SKM-1 (cell line): ENCODE measurements at regions not wholly inside any gene's neighbourhood (a gene's known extent, or its start where the extent isn't known, plus 50 kb on each side); places are given as distances from the start of the nearest gene placed in this dataset.
A peak's percentile ranks its signal among the peaks of the same experiment; 100 is the strongest.
"Not testable (repeated sequence)": the region's sequence is repeated elsewhere in the genome, so short reads cannot be mapped to it uniquely, and the experiment has no call there.

Experiments used
- DNase-seq: peaks from one replicate; lab custom pipeline; 2025; ENCODE audit not compliant: unreplicated experiment; lab: John Stamatoyannopoulos, UW

DNA sequence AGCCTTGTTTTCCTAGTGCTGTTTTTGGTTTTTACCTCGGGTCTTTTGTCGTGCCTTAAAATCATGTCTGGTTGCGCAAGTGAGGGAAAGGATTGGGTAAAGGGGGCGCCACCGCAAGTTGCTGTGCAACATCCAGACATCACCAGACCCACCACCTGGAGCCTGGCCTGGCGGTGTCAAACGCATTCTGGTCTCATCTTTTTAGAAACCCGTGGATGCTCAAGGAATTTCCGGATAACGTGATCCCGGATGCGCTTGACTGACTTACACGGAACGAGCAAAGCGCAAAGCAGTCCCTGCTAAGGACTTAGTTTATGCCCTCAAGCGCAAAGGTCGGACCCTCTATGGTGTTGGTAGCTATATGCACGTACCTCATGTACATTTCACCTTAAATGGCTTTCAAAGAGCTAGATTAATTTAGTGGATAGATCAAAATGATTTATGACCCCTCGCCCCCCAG, 105.2 kb downstream of the OR2B2 start:
- DNase-seq, result peak; percentile 44

DNA sequence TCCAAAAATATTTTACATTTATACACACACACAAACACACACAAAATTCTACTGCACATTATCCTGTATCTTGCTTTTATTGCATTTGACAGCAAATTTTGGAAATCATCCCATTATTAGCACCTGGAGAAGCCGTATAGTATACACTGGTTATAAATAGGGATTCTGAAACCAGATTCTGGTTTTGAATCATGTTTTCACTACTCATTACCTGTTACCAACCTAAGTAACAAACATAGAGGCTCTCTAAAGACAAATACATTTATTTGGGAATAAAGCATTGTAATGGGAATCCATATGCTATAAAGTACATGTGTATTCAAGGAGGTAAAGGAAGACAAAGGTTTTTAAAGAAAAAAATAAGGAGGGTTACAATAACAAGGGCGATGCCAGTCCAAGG, 106.8 kb downstream of the OR2B2 start:
- DNase-seq, result no peak

DNA sequence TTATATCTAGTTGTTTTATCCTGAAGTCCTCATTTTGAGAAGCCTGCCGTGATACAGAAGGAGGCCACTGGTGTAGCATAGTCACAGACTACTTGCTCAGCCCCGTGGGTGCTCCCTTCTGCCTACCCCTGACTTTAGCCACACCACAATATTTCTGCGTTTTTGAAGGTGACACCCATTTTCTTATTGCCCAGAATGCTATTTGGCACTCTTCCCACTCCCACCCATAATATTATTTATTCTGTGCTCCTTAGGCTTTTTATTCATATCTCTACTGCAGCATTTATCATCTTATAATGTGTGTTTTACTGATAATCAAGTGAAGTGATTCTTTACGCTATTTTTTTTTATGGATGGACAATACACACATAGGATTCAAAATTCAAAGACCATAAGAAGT, 107.3 kb downstream of the OR2B2 start:
- no peak for DNase-seq

DNA sequence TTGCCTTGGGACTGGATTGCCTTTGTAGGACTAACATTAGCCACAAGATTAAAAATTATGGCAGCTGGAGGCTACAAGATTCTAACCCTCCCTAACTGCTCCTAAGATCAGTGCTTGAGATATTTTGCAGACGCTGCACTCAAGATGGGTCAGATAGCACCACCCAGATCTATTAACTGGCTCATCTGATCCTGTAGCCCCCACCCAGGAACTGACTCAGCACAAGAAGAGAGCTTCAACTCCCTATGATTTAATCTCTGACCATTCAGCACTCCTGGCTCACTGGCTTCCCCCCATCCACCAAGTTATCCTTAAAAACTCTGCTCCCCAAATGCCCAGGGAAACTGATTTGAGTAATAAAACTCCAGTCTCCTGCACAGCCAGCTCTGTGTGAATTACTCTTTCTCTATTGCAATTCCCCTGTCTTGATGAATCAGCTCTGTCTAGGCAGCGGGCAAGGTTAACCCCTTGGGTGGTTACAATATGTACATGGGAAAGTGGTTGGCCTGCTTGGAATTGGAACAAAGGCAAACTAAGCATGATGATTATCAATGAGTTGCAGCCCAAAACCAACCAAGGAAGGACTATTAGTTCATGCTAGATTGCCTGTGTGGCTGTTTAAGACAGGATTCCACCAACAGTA, 111.3 kb downstream of the OR2B2 start:
- no peak for DNase-seq

DNA sequence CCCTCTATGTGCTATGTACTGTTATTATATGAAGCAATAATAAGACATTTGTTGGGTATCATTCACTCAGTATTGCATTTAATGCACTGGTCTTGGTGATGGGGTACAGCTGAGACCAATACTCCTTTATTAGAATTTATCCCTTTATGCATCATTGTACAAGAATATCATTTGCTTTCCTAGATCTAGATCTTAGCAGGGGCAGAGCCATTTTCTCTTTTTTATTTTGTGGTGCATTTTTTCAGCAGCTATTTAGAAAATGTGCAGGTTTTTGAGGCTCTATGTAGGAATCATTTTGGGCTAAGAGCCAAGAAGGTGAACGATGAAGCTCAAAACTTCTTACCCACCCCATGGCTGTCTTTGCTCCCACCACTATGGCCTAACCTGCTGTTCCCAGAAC, 114.2 kb downstream of the OR2B2 start:
- no peak for DNase-seq

DNA sequence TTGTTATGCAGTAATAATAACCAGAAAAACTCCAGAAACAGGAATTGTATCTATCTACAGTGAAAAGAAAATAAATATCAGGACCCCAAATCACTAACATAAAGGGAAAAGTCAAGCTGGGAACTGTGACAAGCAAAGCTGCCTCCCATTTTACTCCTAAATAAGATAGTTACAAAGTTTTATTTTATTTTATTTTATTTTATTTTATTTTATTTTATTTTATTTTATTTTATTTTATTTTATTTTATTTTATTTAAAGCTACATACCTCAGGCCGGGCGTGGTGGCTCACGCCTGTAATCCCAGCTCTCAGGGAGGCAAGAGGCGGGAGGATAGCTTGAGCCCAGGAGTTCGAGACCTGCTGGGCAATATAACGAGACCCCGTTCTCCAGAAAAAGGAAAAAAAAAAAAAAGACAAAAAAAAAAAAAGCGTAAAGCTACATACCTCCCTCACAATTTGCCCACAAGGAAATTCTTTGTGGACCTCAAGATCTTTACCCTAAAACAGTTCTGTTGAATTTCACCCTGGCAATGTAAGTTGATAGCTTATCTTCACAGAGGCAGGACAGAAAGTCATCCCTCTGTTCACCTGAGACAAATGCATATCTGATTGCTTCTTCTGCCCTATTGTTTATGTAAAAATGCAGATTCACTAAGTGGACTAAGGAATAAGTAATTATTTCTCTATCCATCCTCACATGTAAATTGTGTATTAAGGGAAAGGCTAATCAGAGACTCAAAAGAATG, 115.3 kb downstream of the OR2B2 start:
- not testable (repeated sequence) for DNase-seq

DNA sequence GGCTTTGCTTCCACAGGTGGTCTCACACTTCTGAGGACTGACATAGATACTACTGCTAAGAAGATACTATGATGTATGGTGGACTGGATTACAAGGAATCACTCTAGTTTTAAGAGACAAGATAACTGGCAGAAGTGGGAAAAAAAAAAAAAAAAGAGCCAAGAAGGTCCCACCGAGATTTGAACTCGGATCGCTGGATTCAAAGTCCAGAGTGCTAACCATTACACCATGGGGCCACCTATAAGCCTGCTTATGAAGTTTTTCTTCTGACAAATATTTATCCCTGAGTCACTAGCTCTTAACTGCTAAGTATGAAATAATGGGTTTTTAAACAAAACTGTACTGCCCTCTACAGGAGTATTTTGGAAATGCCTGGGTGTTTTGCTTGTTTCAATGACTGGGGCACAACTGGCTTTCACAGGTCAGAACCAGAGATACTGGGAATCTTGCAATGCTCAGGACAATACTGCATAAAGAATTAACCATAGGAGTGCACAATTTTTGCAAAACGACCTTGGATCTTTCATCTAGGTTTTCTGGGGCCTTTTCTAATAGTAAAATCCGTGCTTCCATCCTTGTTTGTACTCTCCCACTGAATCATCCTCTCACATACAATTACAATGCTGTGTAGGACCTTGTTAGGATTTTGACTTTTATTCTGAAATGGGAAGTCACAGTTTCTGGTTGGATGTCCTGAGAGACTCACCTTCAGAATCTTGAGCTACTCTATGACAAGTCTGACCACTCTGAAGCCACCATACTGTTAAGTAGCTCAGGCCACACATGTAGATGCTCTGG, 116.3 kb downstream of the OR2B2 start:
- DNase-seq, result peak; percentile 76

DNA sequence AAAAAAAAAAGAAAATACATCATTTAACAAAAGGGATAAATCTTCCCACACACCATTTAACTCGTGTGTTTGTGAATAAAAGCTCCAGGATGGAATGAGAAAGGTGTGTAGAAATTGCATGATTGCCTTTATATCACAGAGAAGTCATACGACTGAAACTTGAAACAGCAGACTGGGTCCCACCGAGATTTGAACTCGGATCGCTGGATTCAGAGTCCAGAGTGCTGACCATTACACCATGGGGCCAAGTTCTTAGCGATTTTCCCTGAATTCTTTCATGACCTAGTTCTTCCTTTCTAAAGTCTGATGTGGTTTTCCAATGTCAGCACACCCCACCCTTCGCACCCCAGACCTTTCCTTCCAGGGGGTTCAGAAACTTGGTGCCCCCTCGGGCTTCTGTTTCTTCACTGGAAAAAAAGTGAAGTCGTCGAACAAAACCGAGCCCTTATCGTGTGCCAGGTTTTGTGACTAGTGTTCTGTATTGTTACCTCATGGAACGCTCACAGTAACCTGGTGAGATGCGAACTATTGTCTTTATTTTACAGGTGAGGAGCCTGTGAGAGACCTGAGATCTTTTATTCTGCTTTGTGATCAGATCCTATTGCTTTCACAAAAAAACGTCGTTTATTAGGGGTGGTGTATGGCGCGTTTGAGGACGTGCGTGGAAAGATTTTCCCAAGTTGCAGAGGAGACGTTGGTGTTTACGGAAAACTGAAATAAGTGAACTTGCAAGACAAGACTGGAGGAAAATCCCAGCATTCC, 120.8 kb downstream of the OR2B2 start:
- DNase-seq, result peak; percentile 64

DNA sequence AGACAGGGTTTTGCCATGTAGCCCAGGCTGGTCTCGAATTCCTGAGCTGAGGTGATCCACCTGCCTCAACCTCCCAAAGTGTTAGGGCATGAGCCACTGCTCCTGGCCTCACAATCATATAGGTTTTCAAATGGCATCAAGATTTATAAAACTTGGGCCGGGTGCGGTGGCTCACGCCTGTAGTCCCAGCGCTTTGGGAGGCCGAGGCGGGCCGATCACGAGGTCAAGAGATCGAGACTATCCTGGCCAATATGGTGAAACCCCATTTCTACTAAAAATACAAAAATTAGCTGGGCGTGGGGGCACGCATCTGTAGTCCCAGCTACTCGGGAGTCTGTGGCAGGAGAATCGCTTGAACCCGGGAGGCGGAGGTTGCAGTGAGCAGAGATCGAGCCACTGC, 123.8 kb downstream of the OR2B2 start:
- not testable (repeated sequence) for DNase-seq

DNA sequence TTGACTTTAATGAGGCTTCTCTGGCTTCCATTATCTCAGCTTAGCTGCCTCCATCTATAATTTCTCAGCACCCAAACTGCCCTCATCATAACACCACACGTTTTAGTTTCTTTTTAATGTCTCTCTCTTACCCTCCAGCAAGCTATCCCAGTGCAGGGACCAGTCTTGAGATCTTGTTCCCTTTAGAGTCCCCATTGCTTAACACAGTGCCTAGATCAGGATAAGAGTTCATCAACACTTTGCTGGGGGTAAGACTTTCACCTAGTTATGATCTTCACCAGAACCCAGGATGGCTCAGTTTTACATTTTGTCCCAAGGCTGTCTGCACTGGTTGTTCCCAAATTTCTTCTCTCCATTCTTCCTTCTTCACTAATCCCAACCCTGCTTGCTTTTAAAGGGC, 126.1 kb downstream of the OR2B2 start:
- DNase-seq, result no peak

DNA sequence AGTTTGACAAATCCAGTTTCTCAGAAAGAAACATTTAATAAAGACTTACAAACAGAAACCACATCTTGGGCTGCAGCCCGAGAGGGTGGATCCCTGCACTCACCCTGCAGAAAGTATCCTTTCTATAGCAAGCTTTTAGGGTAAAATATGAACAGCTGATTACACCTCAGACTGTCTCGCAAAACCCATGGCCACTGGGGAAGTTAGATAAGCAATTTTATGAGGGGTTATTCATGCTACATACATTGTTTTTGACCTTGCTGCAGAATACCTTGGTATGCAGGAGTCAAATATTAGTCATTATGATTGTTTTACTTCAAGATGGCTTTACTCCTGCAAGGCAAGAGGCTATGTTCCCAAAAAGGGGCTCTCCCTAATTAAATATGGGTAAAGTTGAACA, 126.9 kb downstream of the OR2B2 start:
- no peak for DNase-seq

DNA sequence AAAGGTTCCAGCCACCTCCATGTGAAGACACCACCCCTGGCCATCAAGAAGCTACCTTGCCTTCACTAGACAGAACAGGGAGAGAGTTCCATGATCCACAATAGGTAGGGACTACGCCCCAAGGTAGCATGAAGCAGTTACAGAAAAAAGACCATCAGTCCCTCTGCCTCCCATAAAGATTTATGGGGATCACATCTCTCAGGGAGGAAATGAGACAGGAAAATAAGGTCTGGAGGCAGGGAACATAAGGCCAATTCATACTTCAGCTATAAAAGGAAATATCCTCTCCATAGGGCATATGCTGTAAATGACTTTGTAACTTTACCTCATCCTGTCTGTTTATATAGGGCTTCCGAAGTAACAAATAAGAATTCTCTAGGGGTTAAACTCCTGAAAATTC, 129.4 kb downstream of the OR2B2 start:
- DNase-seq, result no peak

DNA sequence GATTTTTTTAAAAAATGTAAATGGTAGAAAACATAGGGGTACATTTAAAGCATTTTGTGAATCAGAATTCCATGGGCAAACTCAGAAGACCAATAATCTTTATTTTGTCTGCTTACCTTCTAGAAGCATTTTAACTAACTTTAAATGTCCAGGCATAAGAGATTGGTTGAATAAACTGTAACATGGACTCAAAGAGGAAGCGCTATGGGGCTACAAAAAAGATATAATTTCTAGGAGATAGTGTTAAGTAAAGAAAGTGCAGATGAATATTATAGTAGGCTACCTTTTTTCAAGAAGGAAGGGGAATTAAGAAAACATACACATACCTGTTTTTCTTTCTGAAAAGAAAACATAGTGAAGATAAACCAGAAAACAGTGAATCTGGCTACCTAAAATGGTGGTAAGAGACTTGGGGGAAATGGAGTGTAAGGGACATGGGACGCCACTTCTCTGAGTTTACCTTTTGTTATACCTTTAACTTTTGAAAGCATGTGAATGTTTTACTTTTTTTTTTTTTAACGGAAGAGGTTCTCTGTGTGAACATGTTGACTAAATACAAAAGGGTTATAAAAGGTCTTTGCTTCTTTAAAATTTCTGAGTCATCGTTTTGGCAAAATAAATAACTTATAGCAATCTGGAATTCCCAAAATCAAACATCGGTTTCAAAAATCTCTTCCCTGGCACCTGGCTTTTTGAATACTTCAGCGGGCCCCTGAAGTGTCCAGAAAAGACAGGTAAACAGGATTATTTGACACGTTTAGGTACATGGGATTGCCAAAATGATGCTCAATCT, 133.4 kb downstream of the OR2B2 start:
- DNase-seq, result no peak

DNA sequence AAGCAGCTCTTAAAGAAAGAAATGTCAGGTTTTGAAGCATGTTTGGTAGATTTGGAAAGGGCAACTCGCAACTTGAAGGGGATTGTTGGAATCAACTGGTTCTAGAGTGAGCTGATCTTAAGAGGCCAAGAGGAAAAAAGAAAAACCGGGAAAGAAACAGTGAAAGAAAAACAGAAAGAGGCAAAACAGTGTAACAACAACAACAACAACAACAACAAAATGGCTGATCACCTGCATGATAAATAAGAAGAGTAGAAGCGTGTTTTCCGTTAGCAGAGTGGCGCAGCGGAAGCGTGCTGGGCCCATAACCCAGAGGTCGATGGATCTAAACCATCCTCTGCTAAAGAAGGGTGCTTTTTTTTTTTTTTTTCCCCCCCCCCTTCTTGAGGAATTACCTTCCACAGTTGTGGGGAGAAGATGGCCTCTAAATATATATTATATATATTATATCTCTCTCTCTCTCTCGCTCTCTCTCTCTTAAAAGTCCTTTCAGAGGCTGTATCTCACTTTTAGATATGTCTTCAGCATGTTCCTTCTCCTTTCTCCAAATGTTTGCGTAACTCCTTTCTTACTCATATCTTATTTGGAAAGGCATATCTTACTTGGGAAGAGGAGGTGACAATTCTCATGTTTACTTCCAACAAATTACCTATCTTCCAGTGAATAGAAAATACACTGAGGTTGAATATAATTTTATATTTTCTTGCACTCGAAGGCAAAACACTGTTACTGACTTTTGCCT, 134.4 kb downstream of the OR2B2 start:
- no peak for DNase-seq

DNA sequence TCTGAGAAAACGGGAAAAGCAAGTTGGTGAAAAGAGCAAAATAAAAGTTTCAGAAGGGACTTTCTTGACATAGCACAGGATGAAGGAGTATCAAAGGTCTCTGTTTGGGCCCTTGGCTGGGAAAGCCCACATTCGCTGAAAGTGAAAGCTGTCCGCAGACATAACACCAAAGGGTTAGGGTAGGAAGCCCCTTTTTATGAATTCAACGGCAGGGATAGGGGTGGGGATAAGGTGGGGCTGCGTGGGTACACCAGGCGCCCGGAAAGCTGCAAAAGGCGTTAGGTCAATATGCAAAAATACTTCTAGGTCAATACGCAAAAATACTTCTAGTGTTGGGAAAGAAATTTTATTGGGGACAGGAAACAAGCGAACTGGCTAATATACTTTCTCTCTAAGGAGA, 135.1 kb downstream of the OR2B2 start:
- DNase-seq, result no peak

DNA sequence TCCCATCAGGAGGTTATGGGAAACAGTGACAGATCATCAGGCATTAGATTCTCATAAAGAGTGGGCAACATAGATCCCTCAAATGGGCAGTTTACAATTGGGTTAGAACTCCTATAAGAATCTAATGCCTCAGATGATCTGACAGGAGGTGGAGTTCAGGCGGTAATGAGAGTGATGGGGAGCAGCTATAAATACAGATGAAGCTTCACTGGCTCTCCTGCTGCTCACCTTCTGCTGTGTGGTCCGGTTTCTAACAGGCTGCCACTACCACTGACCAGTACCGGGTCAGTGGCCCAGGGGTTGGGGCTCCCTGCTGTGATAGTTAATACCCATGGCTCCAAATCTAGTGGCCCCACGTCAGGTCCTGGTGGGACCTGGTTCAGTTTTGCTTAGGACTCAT, 135.7 kb downstream of the OR2B2 start:
- DNase-seq, result no peak

DNA sequence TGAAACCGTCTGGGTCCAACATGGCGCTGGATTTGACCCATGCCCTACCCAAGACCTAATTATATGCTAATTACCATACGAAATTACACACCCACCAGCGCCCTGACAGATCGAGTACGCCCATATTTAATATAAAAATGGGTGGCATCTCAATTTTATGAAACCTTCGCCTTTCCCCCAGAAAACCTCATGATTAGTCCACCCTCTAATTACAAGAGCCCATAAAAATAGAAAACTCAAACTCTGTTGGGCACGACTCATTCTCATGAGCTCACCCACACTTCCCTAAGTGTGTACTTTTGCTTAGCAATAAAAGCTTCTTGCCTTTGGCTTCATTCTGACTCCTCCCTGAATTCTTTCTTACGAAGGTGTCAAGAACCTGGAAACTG, 136.4 kb downstream of the OR2B2 start:
- DNase-seq, result no peak

DNA sequence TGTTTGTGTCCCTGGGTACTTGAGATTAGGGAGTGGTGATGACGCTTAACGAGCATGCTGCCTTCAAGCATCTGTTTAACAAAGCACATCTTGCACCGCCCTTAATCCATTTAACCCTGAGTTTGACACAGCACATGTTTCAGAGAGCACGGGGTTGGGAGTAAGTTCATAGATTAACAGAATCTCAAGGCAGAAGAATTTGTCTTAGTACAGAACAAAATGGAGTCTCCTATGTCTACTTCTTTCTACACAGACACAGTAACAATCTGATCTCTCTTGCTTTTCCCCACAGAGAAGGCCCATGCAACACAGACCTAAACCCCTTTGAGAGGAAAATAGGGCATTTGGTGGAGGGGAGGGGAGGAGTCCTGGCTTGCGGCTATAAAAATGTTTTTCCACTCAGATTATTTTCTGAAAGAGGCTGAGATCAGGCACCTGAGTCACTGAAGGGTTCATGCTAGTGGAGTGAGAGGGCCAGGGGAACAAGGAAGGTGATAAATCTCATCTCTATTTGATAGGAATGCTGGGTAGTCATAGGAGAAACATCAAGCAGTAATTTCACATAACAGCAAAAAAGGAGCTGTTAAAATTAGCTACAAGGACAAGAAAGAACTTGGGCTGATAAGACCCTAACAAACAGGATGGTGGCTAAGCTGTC, 136.9 kb downstream of the OR2B2 start:
- not testable (repeated sequence) for DNase-seq

DNA sequence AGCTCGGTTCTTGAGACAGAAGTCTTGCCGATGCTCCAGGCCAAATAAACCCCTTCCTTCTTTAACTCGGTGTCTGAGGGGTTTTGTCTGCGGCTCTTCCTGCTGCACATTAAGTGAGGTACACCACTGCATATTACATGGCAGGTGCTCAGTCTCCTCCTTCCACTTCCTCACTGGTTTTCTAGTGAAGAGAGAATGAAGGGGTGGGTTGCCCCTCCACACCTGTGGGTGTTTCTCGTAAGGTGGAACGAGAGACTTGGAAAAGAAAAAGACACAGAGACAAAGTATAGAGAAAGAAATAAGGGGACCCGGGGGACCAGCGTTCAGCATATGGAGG, 138.0 kb downstream of the OR2B2 start:
- DNase-seq, result not testable (repeated sequence)
